ENCODE measurements at regions not wholly inside any gene's neighbourhood (a gene's known extent, or its start where the extent isn't known, plus 50 kb on each side); places are given as distances from the start of the nearest gene placed in this dataset.

DNA sequence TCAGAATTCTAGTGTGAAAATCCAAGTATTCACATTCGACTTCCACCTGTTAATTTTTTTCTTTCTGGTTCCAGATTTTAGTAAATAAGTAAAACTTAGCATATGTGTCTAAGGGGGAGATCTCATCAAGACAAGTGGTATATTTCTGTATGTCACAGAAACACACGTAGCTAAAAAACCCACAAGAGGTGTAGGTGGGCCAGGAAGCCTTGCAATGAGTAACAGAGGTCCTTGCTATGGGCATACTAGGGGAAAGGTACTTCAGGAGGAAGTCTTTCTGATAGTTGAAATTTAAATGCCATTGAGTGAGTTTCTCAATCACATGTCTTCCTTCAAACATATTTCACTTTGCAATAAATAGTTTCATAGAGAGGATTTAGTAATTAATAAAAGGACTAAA lies 315.8 kb downstream of the MID1IP1 start:
- TF ChIP-seq, protein P1, sequence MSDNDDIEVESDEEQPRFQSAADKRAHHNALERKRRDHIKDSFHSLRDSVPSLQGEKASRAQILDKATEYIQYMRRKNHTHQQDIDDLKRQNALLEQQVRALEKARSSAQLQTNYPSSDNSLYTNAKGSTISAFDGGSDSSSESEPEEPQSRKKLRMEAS (IDR thresholded peaks at IDR 0.05) = no peak
- no peak for TF ChIP-seq ZBTB7A (IDR thresholded peaks at IDR 0.05; ENCODE audit: low read depth)
- TF ChIP-seq TEAD4 (IDR thresholded peaks at IDR 0.05) = no peak
- no peak for TF ChIP-seq YY1 (IDR thresholded peaks at IDR 0.05; ENCODE audit: low read depth)
- TF ChIP-seq EP300 (IDR thresholded peaks at IDR 0.05; ENCODE audit: borderline replicate concordance) = no peak
- TF ChIP-seq TAF1 (IDR thresholded peaks at IDR 0.05; ENCODE audit: low read depth) = no peak
- TF ChIP-seq RAD21 (IDR thresholded peaks at IDR 0.05; ENCODE audit: low read depth) = no peak
- TF ChIP-seq CREB1 (IDR thresholded peaks at IDR 0.05; ENCODE audit: low read depth) = no peak

All from Ishikawa (cell line).